Naive B cell (primary cell): ENCODE measurements at regions not wholly inside any gene's neighbourhood (a gene's known extent, or its start where the extent isn't known, plus 50 kb on each side); places are given as distances from the start of the nearest gene placed in this dataset.
"Not testable (repeated sequence)": the region's sequence is repeated elsewhere in the genome, so short reads cannot be mapped to it uniquely, and the experiment has no call there.

Experiments
- ATAC-seq, 2 donors: fragments of 150-1000 bp; cut with Tn5 transposase; 2 replicates each; pipeline ENCODE4 v1.10.0; 2021; ENCODE audit warnings: low read depth in 2 of 2, mild to moderate bottlenecking in 2 of 2, moderate library complexity in 2 of 2
- DNase-seq: peaks from one replicate; pipeline ENCODE4 v3.0.0; 2022
- H3K27ac Mint-ChIP-seq, 6 donors: one replicate each; pipeline ENCODE4 v1.8.0; 2020 to 2022; ENCODE audit warnings: mild to moderate bottlenecking in 6 of 6, mixed read lengths in 6 of 6, moderate library complexity in 5 of 6, inconsistent platforms in 2 of 6
- H3K27me3 Mint-ChIP-seq, 3 donors: one replicate each; pipeline ENCODE4 v1.8.0; 2021 to 2022; ENCODE audit warnings: mixed read lengths in 3 of 3, mild to moderate bottlenecking in 1 of 3
- H3K36me3 Mint-ChIP-seq, 2 donors: one replicate each; pipeline ENCODE4 v1.8.0; 2020 to 2022; ENCODE audit warnings: mixed read lengths in 2 of 2, inconsistent platforms in 1 of 2, mild to moderate bottlenecking in 1 of 2
- H3K4me1 Mint-ChIP-seq, 3 donors: one replicate each; pipeline ENCODE4 v1.8.0; 2020 to 2022; ENCODE audit warnings: mixed read lengths in 3 of 3, inconsistent platforms in 1 of 3, mild to moderate bottlenecking in 1 of 3, moderate library complexity in 1 of 3
- H3K4me3 Mint-ChIP-seq, 8 donors: one replicate each; pipeline ENCODE4 v1.8.0; 2020 to 2022; ENCODE audit warnings: mild to moderate bottlenecking in 8 of 8, mixed read lengths in 8 of 8, moderate library complexity in 8 of 8, inconsistent platforms in 2 of 8
- H3K9me3 Mint-ChIP-seq, 7 donors: one replicate each; pipeline ENCODE4 v1.8.0; 2020 to 2022; ENCODE audit warnings: mixed read lengths in 7 of 7, mild to moderate bottlenecking in 5 of 7, inconsistent platforms in 2 of 7, moderate library complexity in 1 of 7

DNA sequence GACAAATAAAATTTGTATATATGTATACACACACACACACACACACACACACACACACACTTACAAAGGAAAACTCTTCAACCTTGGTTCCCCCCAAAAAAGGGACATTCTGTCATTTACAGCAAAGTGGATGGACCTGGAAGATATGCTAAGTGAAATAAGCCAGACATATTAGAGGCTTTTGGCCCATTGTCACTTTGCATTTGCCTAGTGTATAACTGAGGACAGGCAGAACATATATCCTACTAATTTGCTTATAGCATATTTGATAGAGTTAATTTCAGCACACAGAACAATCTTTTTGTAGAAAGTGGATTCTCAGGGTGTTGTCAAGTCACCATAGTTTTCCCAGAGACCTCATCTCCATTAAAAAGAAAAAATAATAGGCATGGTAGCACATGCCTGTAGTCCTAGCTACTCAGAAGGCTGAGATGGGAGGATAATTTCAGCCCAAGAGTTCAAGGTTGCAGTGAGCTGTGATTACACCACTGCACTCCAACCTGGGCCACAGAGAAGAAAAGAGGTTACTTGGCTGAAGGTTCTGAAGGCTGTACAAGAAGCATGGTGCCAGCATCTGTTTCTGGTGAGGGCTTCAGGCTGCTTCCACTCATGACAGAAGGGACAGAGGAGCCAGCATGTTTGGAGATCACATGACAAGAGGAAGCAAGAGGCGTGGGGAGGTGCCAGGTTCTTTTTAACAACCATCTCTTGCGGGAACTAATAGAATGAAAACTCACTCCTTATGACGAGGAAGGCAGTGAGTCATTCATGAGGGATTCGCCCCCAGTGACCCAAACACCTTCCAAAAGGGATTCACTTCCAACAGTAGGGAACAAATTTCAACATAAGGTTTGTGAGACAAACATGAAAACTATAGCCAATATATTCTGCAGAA lies 135.6 kb downstream of the TMEM168 start:
- Mint-ChIP-seq H3K36me3 (peaks cover 0 to under 1% of the 10 kb centered on the region in 2 donors), H3K4me1 (no peaks in the 10 kb centered on the region), H3K4me3 (no peak overlapping the region), H3K9me3 (peaks cover under 1 to 21% (median 5%) of the 10 kb centered on the region in 7 donors), H3K27ac (no peak overlapping the region), H3K27me3 (no peaks in the 10 kb centered on the region)
- ATAC-seq = no peak
- no peak for DNase-seq

GRCh38 chr7:112665709-112666108 lies 124.5 kb downstream of the TMEM168 start:
- Mint-ChIP-seq H3K27me3 (peaks cover 0 to 7% (median 6%) of the 10 kb centered on the region in 3 donors), H3K27ac (no peak overlapping the region), H3K4me3 (no peak overlapping the region), H3K4me1 (no peaks in the 10 kb centered on the region), H3K9me3 (peaks cover 0 to 3% (median 0%) of the 10 kb centered on the region in 7 donors), H3K36me3 (no peaks in the 10 kb centered on the region)
- ATAC-seq (no peak), DNase-seq (no peak)

- no peak overlapping the region for H3K4me3 Mint-ChIP-seq
- H3K4me1 Mint-ChIP-seq = no peaks in the 10 kb centered on the region
- H3K36me3 Mint-ChIP-seq = no peaks in the 10 kb centered on the region
- H3K27me3 Mint-ChIP-seq = peaks cover 0 to 7% (median 4%) of the 10 kb centered on the region in 3 donors
- ATAC-seq (no peak), DNase-seq (no peak)
- no peak overlapping the region for H3K27ac Mint-ChIP-seq
- H3K9me3 Mint-ChIP-seq = no peaks in the 10 kb centered on the region
Measured at GRCh38 chr7:112668561-112668960, 121.6 kb downstream of the TMEM168 start.

- Mint-ChIP-seq H3K9me3 (no peaks in the 10 kb centered on the region), H3K27me3 (peaks cover 0 to 10% (median 9%) of the 10 kb centered on the region in 3 donors), H3K4me3 (no peak overlapping the region), H3K4me1 (no peaks in the 10 kb centered on the region), H3K36me3 (no peaks in the 10 kb centered on the region), H3K27ac (no peak overlapping the region)
- no peak for DNase-seq
- ATAC-seq = no peak
Measured at GRCh38 chr7:112669306-112669705, 120.9 kb downstream of the TMEM168 start.

DNA sequence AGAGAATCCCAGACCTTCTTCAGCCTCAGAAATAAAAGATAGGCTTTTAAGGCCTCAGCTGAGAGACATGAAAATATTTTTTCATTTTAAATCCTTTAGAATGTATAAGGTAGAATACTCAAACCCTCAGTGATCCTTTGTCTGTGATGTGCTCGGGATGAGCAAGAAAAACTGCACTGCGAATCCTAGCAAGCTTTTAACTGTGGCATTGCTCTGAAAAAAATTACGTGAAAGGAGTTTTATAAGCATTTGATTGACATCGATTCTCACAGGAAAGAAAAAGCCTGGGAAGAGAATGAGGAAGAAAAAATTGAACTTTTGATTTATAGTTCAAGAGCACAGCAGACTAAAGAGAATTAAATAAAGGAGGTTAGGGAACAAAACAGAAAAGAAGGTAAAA lies 120.0 kb downstream of the TMEM168 start:
- Mint-ChIP-seq H3K4me1 (no peaks in the 10 kb centered on the region), H3K9me3 (no peaks in the 10 kb centered on the region), H3K4me3 (no peak overlapping the region), H3K27me3 (peaks cover 0 to 10% (median 9%) of the 10 kb centered on the region in 3 donors), H3K36me3 (no peaks in the 10 kb centered on the region), H3K27ac (no peak overlapping the region)
- ATAC-seq (no peak), DNase-seq (no peak)

DNA sequence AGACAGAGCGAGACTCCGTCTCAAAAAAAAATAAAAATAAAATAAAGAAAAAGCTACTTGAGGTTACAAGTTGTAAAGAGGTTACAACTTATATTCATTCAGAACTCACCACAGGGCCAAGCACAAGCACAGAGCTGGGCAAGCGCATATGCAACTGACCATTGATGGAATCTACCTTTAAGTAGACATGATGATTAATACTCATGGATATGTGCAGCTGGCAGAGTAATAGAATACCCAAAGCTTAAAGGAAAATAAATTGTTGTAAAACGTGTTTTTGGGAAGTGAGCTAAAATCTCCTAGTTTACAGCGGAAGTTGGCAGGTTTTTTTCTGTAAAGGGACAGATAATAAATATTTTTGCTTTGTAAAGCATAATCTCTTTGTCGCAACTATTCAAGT lies 111.6 kb downstream of the TMEM168 start:
- Mint-ChIP-seq H3K27me3 (peaks cover 5 to 14% (median 9%) of the 10 kb centered on the region in 3 donors), H3K4me3 (no peak overlapping the region), H3K9me3 (no peaks in the 10 kb centered on the region), H3K27ac (no peak overlapping the region), H3K36me3 (no peaks in the 10 kb centered on the region), H3K4me1 (no peaks in the 10 kb centered on the region)
- no peak for DNase-seq
- ATAC-seq = no peak

DNA sequence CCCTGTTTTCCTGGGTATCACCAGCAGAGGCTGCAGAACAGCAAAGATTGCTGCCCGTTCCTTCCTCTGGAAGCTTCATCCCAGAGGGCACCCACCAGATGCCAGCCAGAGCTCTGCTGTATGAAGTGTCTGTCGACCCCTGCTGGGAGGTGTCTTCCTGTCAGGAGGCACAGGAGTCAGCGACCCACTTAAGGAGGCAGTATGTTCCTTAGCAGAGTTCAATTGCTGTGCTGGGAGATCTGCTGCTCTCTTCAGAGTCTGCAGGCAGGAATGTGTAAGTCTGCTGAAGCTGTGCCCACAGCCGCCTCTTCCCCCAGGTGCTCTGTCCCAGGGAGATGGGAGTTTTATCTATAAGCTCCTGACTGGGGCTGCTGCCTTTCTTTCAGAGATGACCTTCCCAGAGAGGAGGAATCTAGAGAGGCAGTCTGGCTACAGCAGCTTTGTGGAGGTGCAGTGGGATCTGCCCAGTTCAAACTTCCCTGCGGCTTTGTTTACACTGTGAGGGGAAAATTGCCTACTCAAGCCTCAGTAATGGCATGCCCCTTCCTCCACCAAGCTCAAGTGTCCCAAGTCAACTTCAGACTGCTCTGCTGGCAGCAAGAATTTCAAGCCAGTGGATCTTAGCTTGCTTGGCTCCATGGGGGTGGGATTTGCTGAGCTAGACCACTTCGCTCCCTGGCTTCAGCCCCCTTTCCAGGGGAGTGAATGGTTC lies 100.6 kb downstream of the TMEM168 start:
- not testable (repeated sequence) for H3K4me1 Mint-ChIP-seq, H3K36me3 Mint-ChIP-seq, ATAC-seq

GRCh38 chr7:112692333-112692732 lies 97.9 kb downstream of the TMEM168 start:
- no peak for DNase-seq
- H3K27ac Mint-ChIP-seq = no peak overlapping the region
- no peak overlapping the region for H3K4me3 Mint-ChIP-seq
- peaks cover 4 to 24% (median 9%) of the 10 kb centered on the region in 7 donors for H3K9me3 Mint-ChIP-seq
- H3K27me3 Mint-ChIP-seq = peaks cover 0 to 13% (median 5%) of the 10 kb centered on the region in 3 donors
- no peaks in the 10 kb centered on the region for H3K4me1 Mint-ChIP-seq
- no peaks in the 10 kb centered on the region for H3K36me3 Mint-ChIP-seq
- ATAC-seq = no peak

More for the DNA sequence above, 100.6 kb downstream of the TMEM168 start:
- H3K4me3 Mint-ChIP-seq, H3K27ac Mint-ChIP-seq, DNase-seq: not testable (repeated sequence)
- H3K27me3 Mint-ChIP-seq = peaks cover 0 to 13% (median 5%) of the 10 kb centered on the region in 3 donors
- peaks cover 4 to 34% (median 9%) of the 10 kb centered on the region in 7 donors for H3K9me3 Mint-ChIP-seq

DNA sequence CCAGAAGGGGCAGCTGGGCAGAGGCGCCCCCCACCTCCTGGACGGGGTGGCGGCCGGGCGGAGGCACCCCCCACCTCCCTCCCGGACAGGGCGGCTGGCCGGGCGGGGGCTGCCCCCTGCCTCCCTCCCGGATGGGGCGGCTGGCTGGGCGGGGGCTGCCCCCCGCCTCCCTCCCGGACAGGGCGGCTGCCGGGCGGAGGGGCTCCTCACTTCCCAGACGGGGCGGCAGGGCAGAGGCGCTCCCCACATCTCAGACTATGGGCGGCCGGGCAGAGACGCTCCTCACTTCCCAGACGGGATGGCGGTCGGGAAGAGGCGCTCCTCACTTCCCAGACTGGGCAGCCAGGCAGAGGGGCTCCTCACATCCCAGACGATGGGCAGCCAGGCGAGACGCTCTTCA lies 93.0 kb downstream of the TMEM168 start:
- not testable (repeated sequence) for H3K27ac Mint-ChIP-seq, ATAC-seq, H3K36me3 Mint-ChIP-seq, DNase-seq, H3K4me3 Mint-ChIP-seq, H3K4me1 Mint-ChIP-seq
- Mint-ChIP-seq H3K9me3 (peaks cover 3 to 30% (median 10%) of the 10 kb centered on the region in 7 donors), H3K27me3 (peaks cover 15 to 19% (median 15%) of the 10 kb centered on the region in 3 donors)

- Mint-ChIP-seq H3K27ac (no peak overlapping the region), H3K9me3 (peaks cover 0 to 12% (median 7%) of the 10 kb centered on the region in 7 donors), H3K27me3 (peaks cover 6 to 31% (median 14%) of the 10 kb centered on the region in 3 donors), H3K4me1 (no peaks in the 10 kb centered on the region), H3K4me3 (no peak overlapping the region), H3K36me3 (no peaks in the 10 kb centered on the region)
- ATAC-seq (no peak), DNase-seq (no peak)
Measured at GRCh38 chr7:112699725-112700513, 90.3 kb downstream of the TMEM168 start.

DNA sequence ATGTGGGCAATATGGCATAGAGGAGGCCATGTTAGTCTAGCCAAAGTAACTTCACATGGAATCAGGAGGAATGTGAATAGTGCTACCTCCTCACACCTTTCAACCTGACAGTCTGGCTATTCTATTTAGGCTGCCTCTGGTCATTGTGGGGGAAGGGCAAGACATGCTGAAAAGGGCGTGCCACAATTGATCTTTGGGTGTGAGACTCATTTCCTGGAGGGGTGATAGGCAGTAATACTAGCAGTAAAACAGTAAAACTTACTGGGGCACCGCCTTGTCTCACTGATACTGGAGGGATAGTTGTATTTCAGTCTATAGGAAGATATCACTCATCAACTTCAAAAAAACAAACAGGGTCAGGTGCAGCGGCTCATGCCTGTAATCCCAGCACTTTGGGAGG lies 88.7 kb downstream of the TMEM168 start:
- H3K36me3 Mint-ChIP-seq = no peaks in the 10 kb centered on the region
- DNase-seq (no peak), ATAC-seq (no peak)
- no peak overlapping the region for H3K4me3 Mint-ChIP-seq
- H3K27ac Mint-ChIP-seq = no peak overlapping the region
- peaks cover 6 to 31% (median 14%) of the 10 kb centered on the region in 3 donors for H3K27me3 Mint-ChIP-seq
- H3K9me3 Mint-ChIP-seq = peaks cover 0 to 6% (median 5%) of the 10 kb centered on the region in 7 donors
- no peaks in the 10 kb centered on the region for H3K4me1 Mint-ChIP-seq

DNA sequence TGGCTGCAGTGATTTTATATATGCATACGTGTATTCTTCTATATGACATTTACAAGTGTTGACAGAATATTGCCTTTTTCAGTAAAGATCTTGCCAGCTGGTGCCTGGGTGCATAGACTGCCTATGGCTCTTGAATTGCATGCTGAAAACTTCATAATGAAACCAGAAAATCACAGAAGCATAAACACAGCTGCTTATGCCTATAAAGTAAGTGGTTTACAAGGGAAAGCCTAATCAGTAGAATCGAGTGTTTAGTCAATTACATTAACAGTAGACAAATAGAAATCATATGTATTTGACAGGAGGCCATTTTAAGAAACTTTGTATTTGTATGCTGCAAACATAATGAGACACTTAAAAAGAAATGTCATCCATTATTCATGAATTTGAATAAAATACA lies 82.5 kb downstream of the TMEM168 start:
- peaks cover 0 to 2% (median 0%) of the 10 kb centered on the region in 7 donors for H3K9me3 Mint-ChIP-seq
- H3K36me3 Mint-ChIP-seq = no peaks in the 10 kb centered on the region
- peaks cover 3 to 10% (median 6%) of the 10 kb centered on the region in 3 donors for H3K4me1 Mint-ChIP-seq
- no peak for ATAC-seq
- H3K4me3 Mint-ChIP-seq = no peak overlapping the region
- H3K27me3 Mint-ChIP-seq = peaks cover 0 to 17% (median 0%) of the 10 kb centered on the region in 3 donors
- DNase-seq = no peak
- no peak overlapping the region for H3K27ac Mint-ChIP-seq

GRCh38 chr7:112708236-112708635 lies 82.0 kb downstream of the TMEM168 start:
- peaks cover 0 to 11% (median 0%) of the 10 kb centered on the region in 3 donors for H3K27me3 Mint-ChIP-seq
- DNase-seq = no peak
- H3K36me3 Mint-ChIP-seq = no peaks in the 10 kb centered on the region
- peaks cover 3 to 10% (median 6%) of the 10 kb centered on the region in 3 donors for H3K4me1 Mint-ChIP-seq
- ATAC-seq = no peak
- no peak overlapping the region for H3K4me3 Mint-ChIP-seq
- peak overlapping the region in 1 of 6 donors; percentile 29 for H3K27ac Mint-ChIP-seq
- H3K9me3 Mint-ChIP-seq = peaks cover 0 to 2% (median 0%) of the 10 kb centered on the region in 7 donors
